Lung (tissue), 11 donors: ENCODE measurements at regions not wholly inside any gene's neighbourhood (a gene's known extent, or its start where the extent isn't known, plus 50 kb on each side); places are given as distances from the start of the nearest gene placed in this dataset.

Experiments used
- ATAC-seq: fragments of 200-7000 bp; cut with Tn5 transposase; one replicate; pipeline ENCODE4 v1.9.1; 2020; ENCODE audit warnings: moderate number of reproducible peaks; ENCODE audit not compliant: insufficient read depth, low FRiP score
- DNase-seq, 3 donors: peaks; one replicate each; pipeline ENCODE4 v3.0.0-alpha.2; 2013 to 2017
- H3K27ac ChIP-seq, 2 donors: one replicate each; pipeline ENCODE4 v1.5.1; 2013; ENCODE audit warnings: mild to moderate bottlenecking in 2 of 2, moderate library complexity in 2 of 2, control low read depth in 1 of 2, inconsistent platforms in 1 of 2, low read depth in 1 of 2, low read length in 1 of 2
- H3K27me3 ChIP-seq, 3 donors: one replicate each; pipeline ENCODE4 v1.5.1; 2013; ENCODE audit warnings: low read length in 2 of 3; ENCODE audit not compliant: control insufficient read depth in 3 of 3, insufficient read depth in 3 of 3
- H3K36me3 ChIP-seq, 4 donors: one replicate each; pipeline ENCODE4 v1.5.1; 2013; ENCODE audit warnings: low read length in 4 of 4, mild to moderate bottlenecking in 1 of 4, moderate library complexity in 1 of 4; ENCODE audit not compliant: control insufficient read depth in 4 of 4, insufficient read depth in 4 of 4
- H3K4me1 ChIP-seq, 5 donors: one replicate each; pipeline ENCODE4 v1.5.1; 2013; ENCODE audit warnings: low read length in 5 of 5, mild to moderate bottlenecking in 2 of 5, moderate library complexity in 1 of 5; ENCODE audit not compliant: control insufficient read depth in 5 of 5, insufficient read depth in 5 of 5
- H3K4me3 ChIP-seq: one replicate; pipeline ENCODE4 v1.5.1; 2013; ENCODE audit warnings: mild to moderate bottlenecking, control low read depth, moderate library complexity
- H3K9ac ChIP-seq, 2 donors: one replicate each; pipeline ENCODE4 v1.5.1; 2013; ENCODE audit warnings: low read length in 2 of 2, control low read depth in 1 of 2; ENCODE audit not compliant: insufficient read depth in 1 of 2
- H3K9me3 ChIP-seq, 4 donors: one replicate each; pipeline ENCODE4 v1.5.1; 2013; ENCODE audit warnings: low read length in 3 of 4, mild to moderate bottlenecking in 1 of 4, moderate library complexity in 1 of 4; ENCODE audit not compliant: control insufficient read depth in 4 of 4, insufficient read depth in 3 of 4
- WGBS, 2 donors: extraction: QIAGEN DNeasy Blood & Tissue Kit; methylation state at CpG; one replicate each; pipeline ENCODE4 v1.1.7; 2013; 5-methylcytosine and 5-hydroxymethylcytosine counted together
- TF ChIP-seq, protein P1 (sequence below): IDR thresholded peaks from 2 replicates; pipeline ENCODE4 v1.5.1; 2012; ENCODE audit warnings: mild to moderate bottlenecking; ENCODE audit errors: control extremely low read depth, extremely low read depth
- donor health status: control.
- donor health status: control.
- donor health status: Bipolar disorder and iron deficiency.
- donor health status: healthy.
- donor health status: DM: yes; HTN: yes; CAD: no.

GRCh38 chr14:34235643-34236300 is 226.3 kb downstream of the SPTSSA start:
- WGBS, 2 donors = 63 to 72% methylated on average over 5 of the region's 5 CpGs
- TF ChIP-seq, protein P1, sequence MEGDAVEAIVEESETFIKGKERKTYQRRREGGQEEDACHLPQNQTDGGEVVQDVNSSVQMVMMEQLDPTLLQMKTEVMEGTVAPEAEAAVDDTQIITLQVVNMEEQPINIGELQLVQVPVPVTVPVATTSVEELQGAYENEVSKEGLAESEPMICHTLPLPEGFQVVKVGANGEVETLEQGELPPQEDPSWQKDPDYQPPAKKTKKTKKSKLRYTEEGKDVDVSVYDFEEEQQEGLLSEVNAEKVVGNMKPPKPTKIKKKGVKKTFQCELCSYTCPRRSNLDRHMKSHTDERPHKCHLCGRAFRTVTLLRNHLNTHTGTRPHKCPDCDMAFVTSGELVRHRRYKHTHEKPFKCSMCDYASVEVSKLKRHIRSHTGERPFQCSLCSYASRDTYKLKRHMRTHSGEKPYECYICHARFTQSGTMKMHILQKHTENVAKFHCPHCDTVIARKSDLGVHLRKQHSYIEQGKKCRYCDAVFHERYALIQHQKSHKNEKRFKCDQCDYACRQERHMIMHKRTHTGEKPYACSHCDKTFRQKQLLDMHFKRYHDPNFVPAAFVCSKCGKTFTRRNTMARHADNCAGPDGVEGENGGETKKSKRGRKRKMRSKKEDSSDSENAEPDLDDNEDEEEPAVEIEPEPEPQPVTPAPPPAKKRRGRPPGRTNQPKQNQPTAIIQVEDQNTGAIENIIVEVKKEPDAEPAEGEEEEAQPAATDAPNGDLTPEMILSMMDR = no peak
- no peak for DNase-seq

GRCh38 chr14:34234258-34234657 is 227.8 kb downstream of the SPTSSA start:
- TF ChIP-seq, protein P1 = no peak
- H3K4me3 ChIP-seq = no peak overlapping the region
- peaks cover 0 to 2% (median under 1%) of the 10 kb centered on the region in 3 donors for H3K27me3 ChIP-seq
- H3K9ac ChIP-seq = no peak overlapping the region
- WGBS, 2 donors = 89 to 90% methylated on average over 2 of the region's 2 CpGs
- no peaks in the 10 kb centered on the region for H3K9me3 ChIP-seq
- H3K27ac ChIP-seq = no peak overlapping the region
- H3K36me3 ChIP-seq = no peaks in the 10 kb centered on the region
- DNase-seq = no peak
- no peak for ATAC-seq
- peaks cover 0 to 13% (median 0%) of the 10 kb centered on the region in 5 donors for H3K4me1 ChIP-seq

More at GRCh38 chr14:34235643-34236300, 226.3 kb downstream of the SPTSSA start:
- no peaks in the 10 kb centered on the region for H3K9me3 ChIP-seq
- H3K4me1 ChIP-seq = peaks cover 0 to 13% (median 0%) of the 10 kb centered on the region in 5 donors
- H3K27me3 ChIP-seq = peaks cover 0 to 2% (median 0%) of the 10 kb centered on the region in 3 donors
- no peak overlapping the region for H3K9ac ChIP-seq
- no peak overlapping the region for H3K4me3 ChIP-seq
- peak overlapping the region in 1 of 2 donors; percentile 86 for H3K27ac ChIP-seq
- no peaks in the 10 kb centered on the region for H3K36me3 ChIP-seq
- no peak for ATAC-seq

DNA sequence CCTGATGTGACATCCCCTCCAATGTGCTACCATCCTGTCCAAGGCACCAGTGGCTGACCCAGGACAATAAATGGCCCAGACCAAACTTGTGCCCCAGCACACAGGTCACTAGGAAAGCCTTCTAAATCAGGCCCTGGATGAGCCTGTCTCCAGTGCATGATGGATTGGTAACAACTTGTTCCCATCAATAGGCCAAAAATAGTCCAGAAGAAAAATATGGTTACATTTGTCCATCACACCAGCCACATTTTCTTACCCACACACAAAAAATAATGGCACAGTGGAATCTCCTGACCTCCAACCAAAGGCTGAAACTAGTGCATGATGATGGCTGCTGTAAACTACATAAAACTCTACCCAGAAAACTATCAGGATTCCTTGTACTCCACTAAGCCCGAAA is 228.4 kb downstream of the SPTSSA start:
- no peak for ATAC-seq
- H3K9me3 ChIP-seq = no peaks in the 10 kb centered on the region
- H3K27ac ChIP-seq = peak overlapping the region in 1 of 2 donors; percentile 59
- no peaks in the 10 kb centered on the region for H3K36me3 ChIP-seq
- 92 to 94% methylated on average over 1 of the region's 1 CpG for WGBS, 2 donors
- no peak for DNase-seq
- H3K9ac ChIP-seq = no peak overlapping the region
- H3K27me3 ChIP-seq = peaks cover 0 to 4% (median 2%) of the 10 kb centered on the region in 3 donors
- H3K4me3 ChIP-seq = no peak overlapping the region
- TF ChIP-seq, protein P1 = no peak
- H3K4me1 ChIP-seq = peaks cover 0 to 13% (median 0%) of the 10 kb centered on the region in 5 donors
